HG03139 (cell line): ENCODE measurements at regions not wholly inside any gene's neighbourhood (a gene's known extent, or its start where the extent isn't known, plus 50 kb on each side); places are given as distances from the start of the nearest gene placed in this dataset.
A peak's percentile ranks its signal among the peaks of the same experiment; 100 is the strongest.

Experiments
- ATAC-seq: cut with Tn5 transposase; IDR thresholded peaks from one replicate; pipeline ENCODE4 v1.9.1; 2021; ENCODE audit not compliant: unreplicated experiment

- ATAC-seq, result no peak
Measured at GRCh38 chr11:122523846-122524805, 131.4 kb upstream of the UBASH3B start.

- ATAC-seq, result no peak
Measured at GRCh38 chr11:122521626-122522025, 133.9 kb upstream of the UBASH3B start.

GRCh38 chr11:122517403-122518379 lies 137.8 kb upstream of the UBASH3B start:
- ATAC-seq, result no peak

- no peak for ATAC-seq
Measured at GRCh38 chr11:122516686-122517085, 138.8 kb upstream of the UBASH3B start.

- ATAC-seq, result no peak
Measured at GRCh38 chr11:122513997-122514396, 141.5 kb upstream of the UBASH3B start.

- ATAC-seq, result no peak
Measured at GRCh38 chr11:122513328-122513727, 142.2 kb upstream of the UBASH3B start.

- no peak for ATAC-seq
Measured at GRCh38 chr11:122512688-122513087, 142.8 kb upstream of the UBASH3B start.

GRCh38 chr11:122509899-122510298 lies 145.6 kb upstream of the UBASH3B start:
- no peak for ATAC-seq

GRCh38 chr11:122509091-122509490 lies 146.4 kb upstream of the UBASH3B start:
- no peak for ATAC-seq

GRCh38 chr11:122505304-122506006 lies 150.1 kb upstream of the UBASH3B start:
- ATAC-seq, result peak; percentile 87

- no peak for ATAC-seq
Measured at GRCh38 chr11:122494221-122494620, 161.3 kb upstream of the UBASH3B start.

- ATAC-seq, result no peak
Measured at GRCh38 chr11:122491509-122491908, 164.0 kb upstream of the UBASH3B start.

- ATAC-seq, result no peak
Measured at GRCh38 chr11:122488892-122489706, 166.4 kb upstream of the UBASH3B start.

GRCh38 chr11:122487669-122488068 lies 167.9 kb upstream of the UBASH3B start:
- no peak for ATAC-seq

- no peak for ATAC-seq
Measured at GRCh38 chr11:122486793-122487495, 168.6 kb upstream of the UBASH3B start.

GRCh38 chr11:122478986-122479385 lies 176.5 kb upstream of the UBASH3B start:
- ATAC-seq, result no peak

GRCh38 chr11:122468965-122469364 lies 186.6 kb upstream of the UBASH3B start:
- no peak for ATAC-seq

GRCh38 chr11:122463530-122463929 lies 192.0 kb upstream of the UBASH3B start:
- no peak for ATAC-seq

GRCh38 chr11:122459064-122459463 lies 196.5 kb upstream of the UBASH3B start:
- no peak for ATAC-seq
